ENCODE measurements at regions not wholly inside any gene's neighbourhood (a gene's known extent, or its start where the extent isn't known, plus 50 kb on each side); places are given as distances from the start of the nearest gene placed in this dataset.
"Not testable (repeated sequence)": the region's sequence is repeated elsewhere in the genome, so short reads cannot be mapped to it uniquely, and the experiment has no call there.

DNA sequence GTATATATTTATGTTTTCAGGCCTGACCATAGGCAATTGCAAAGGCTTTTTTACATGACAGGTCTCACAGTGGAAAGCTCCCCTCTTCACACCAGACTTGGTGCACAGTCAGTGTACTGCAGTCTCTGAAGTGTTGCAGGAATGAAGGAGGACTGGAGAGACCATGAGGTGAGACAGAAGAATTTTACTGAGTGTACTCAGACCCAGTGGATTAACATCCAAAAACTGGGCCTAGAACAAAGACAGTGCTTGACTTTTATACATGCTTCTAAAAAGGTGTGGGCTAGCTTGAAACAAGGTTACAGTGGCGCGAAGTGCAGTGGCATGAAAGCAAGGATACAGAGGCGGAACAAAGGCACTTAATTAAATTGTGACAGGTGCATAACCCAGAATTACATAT, 822.9 kb downstream of the RAPGEF2 start:
- Mint-ChIP-seq H3K36me3 (ENCODE audit: insufficient read depth, unreplicated experiment) (no peaks in the 10 kb centered on the region), H3K27me3 (ENCODE audit: insufficient read depth, unreplicated experiment) (no peaks in the 10 kb centered on the region), H3K27ac (ENCODE audit: unreplicated experiment) (no peak overlapping the region), H3K4me1 (ENCODE audit: low read depth, unreplicated experiment) (no peaks in the 10 kb centered on the region), H3K4me3 (ENCODE audit: unreplicated experiment) (no peak overlapping the region), H3K9me3 (ENCODE audit: unreplicated experiment) (peaks cover 15% of the 10 kb centered on the region)
- BruUV-seq (replicated peaks): no TSS peak
- no peaks in the 10 kb centered on the region for H3K36me3 ChIP-seq (ENCODE audit: control insufficient read depth, insufficient read depth, low read length)
- no peak overlapping the region for H3K4me3 ChIP-seq (ENCODE audit: low read depth, low read length)
- H3K27me3 ChIP-seq (replicated peaks; ENCODE audit: control insufficient read depth, insufficient read depth, low read length): no peaks in the 10 kb centered on the region
- POLR2A ChIA-PET: no interaction called here
- no peaks in the 10 kb centered on the region for H3K4me1 ChIP-seq
- TF ChIP-seq, protein P1, sequence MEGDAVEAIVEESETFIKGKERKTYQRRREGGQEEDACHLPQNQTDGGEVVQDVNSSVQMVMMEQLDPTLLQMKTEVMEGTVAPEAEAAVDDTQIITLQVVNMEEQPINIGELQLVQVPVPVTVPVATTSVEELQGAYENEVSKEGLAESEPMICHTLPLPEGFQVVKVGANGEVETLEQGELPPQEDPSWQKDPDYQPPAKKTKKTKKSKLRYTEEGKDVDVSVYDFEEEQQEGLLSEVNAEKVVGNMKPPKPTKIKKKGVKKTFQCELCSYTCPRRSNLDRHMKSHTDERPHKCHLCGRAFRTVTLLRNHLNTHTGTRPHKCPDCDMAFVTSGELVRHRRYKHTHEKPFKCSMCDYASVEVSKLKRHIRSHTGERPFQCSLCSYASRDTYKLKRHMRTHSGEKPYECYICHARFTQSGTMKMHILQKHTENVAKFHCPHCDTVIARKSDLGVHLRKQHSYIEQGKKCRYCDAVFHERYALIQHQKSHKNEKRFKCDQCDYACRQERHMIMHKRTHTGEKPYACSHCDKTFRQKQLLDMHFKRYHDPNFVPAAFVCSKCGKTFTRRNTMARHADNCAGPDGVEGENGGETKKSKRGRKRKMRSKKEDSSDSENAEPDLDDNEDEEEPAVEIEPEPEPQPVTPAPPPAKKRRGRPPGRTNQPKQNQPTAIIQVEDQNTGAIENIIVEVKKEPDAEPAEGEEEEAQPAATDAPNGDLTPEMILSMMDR (IDR thresholded peaks at IDR 0.05; ENCODE audit: insufficient read depth in 1 of 2, low read depth in 1 of 2, low read length in 1 of 2, severe bottlenecking in 1 of 2, unreplicated experiment in 1 of 2): no peak
- DNase-seq: no peak
- intact Hi-C loops (cut with micrococcal nuclease; ENCODE audit: unreplicated experiment): no loop called here
- H3K9me3 ChIP-seq: peaks cover 11% of the 10 kb centered on the region
- CTCF ChIA-PET: no interaction called here

DNA sequence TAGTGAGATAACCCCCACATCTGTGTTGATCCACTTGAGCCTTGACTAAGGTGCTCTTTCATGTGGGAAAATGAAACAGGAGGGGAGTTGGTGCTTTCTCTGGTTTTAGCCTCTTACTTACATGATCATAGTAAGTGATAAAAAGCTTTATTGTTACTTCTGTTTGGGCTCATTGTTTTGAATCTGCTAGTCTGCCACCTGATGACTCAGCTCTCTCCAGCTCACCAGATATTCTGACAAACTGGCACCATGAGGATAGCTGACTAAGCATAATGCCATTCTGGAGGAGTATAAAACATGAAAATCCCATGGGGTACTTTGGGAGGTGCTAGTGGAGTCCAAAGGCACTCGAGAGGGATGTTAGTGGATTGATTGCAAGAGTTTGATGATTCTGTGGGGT, 824.0 kb downstream of the RAPGEF2 start:
- H3K27me3 Mint-ChIP-seq (ENCODE audit: insufficient read depth, unreplicated experiment): no peaks in the 10 kb centered on the region
- POLR2A ChIA-PET: no interaction called here
- Histone ChIP-seq H3K4me3 (ENCODE audit: low read depth, low read length) (no peak overlapping the region), H3K4me1 (no peaks in the 10 kb centered on the region), H3K27me3 (replicated peaks; ENCODE audit: control insufficient read depth, insufficient read depth, low read length) (no peaks in the 10 kb centered on the region), H3K36me3 (ENCODE audit: control insufficient read depth, insufficient read depth, low read length) (no peaks in the 10 kb centered on the region), H3K9me3 (peaks cover 11% of the 10 kb centered on the region)
- H3K27ac Mint-ChIP-seq (ENCODE audit: unreplicated experiment): no peak overlapping the region
- peaks cover 15% of the 10 kb centered on the region for H3K9me3 Mint-ChIP-seq (ENCODE audit: unreplicated experiment)
- CTCF ChIA-PET: no interaction called here
- H3K4me1 Mint-ChIP-seq (ENCODE audit: low read depth, unreplicated experiment): no peaks in the 10 kb centered on the region
- intact Hi-C loops (cut with micrococcal nuclease; ENCODE audit: unreplicated experiment): no loop called here
- no peaks in the 10 kb centered on the region for H3K36me3 Mint-ChIP-seq (ENCODE audit: insufficient read depth, unreplicated experiment)
- no peak overlapping the region for H3K4me3 Mint-ChIP-seq (ENCODE audit: unreplicated experiment)
- TF ChIP-seq, protein P1 (IDR thresholded peaks at IDR 0.05; ENCODE audit: insufficient read depth in 1 of 2, low read depth in 1 of 2, low read length in 1 of 2, severe bottlenecking in 1 of 2, unreplicated experiment in 1 of 2): no peak
- no peak for DNase-seq
- BruUV-seq (replicated peaks): no TSS peak

DNA sequence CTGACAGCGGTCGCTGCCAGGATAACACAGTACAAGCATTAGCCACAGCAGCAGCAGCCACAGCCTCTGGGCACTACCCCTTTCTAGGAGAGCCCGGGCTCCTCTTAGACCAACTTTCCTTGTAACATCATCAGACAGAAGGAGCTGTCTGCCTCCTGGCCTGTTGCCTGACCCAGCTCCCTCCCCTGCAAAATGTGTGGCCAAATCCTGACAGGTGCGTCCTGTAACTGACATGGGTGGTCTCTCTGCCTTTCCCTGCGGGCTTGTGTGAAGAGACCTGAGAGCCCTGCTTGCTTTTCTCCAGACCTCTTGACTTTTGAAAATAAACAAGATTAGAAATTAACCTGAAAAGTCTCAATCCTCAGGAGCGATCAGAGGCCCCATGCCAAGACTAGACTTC, 824.9 kb downstream of the RAPGEF2 start:
- POLR2A ChIA-PET: no interaction called here
- no TSS peak for BruUV-seq (replicated peaks)
- Histone ChIP-seq H3K27me3 (replicated peaks; ENCODE audit: control insufficient read depth, insufficient read depth, low read length) (no peaks in the 10 kb centered on the region), H3K9me3 (peaks cover 11% of the 10 kb centered on the region), H3K36me3 (ENCODE audit: control insufficient read depth, insufficient read depth, low read length) (no peaks in the 10 kb centered on the region), H3K4me1 (no peaks in the 10 kb centered on the region), H3K4me3 (ENCODE audit: low read depth, low read length) (no peak overlapping the region)
- Mint-ChIP-seq H3K27me3 (ENCODE audit: insufficient read depth, unreplicated experiment) (no peaks in the 10 kb centered on the region), H3K4me1 (ENCODE audit: low read depth, unreplicated experiment) (no peaks in the 10 kb centered on the region), H3K9me3 (ENCODE audit: unreplicated experiment) (peaks cover 15% of the 10 kb centered on the region), H3K36me3 (ENCODE audit: insufficient read depth, unreplicated experiment) (no peaks in the 10 kb centered on the region), H3K27ac (ENCODE audit: unreplicated experiment) (no peak overlapping the region), H3K4me3 (ENCODE audit: unreplicated experiment) (no peak overlapping the region)
- no peak for DNase-seq
- intact Hi-C loops (cut with micrococcal nuclease; ENCODE audit: unreplicated experiment): no loop called here
- TF ChIP-seq, protein P1 (IDR thresholded peaks at IDR 0.05; ENCODE audit: insufficient read depth in 1 of 2, low read depth in 1 of 2, low read length in 1 of 2, severe bottlenecking in 1 of 2, unreplicated experiment in 1 of 2): no peak
- CTCF ChIA-PET: no interaction called here

DNA sequence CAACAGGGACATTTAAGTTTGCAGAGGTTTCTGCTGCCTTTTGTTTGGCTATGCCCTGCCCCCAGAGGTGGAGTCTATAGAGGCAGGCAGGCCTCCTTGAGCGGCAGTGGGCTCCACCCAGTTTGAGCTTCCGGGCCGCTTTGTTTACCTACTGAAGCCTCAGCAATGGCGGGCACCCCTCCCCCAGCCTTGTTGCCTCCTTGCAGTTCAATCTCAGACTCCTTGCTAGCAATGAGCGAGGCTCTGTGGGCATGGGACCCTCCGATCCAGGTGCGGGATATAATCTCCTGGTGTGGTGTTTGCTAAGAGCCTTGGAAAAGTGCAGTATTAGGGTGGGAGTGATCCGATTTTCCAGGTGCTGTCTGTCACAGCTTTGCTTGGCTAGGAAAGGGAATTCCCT, 831.7 kb downstream of the RAPGEF2 start:
- BruUV-seq (replicated peaks); H3K36me3 Mint-ChIP-seq (ENCODE audit: insufficient read depth, unreplicated experiment); H3K4me1 ChIP-seq; H3K27me3 ChIP-seq (replicated peaks; ENCODE audit: control insufficient read depth, insufficient read depth, low read length); H3K36me3 ChIP-seq (ENCODE audit: control insufficient read depth, insufficient read depth, low read length); H3K4me3 Mint-ChIP-seq (ENCODE audit: unreplicated experiment); H3K27me3 Mint-ChIP-seq (ENCODE audit: insufficient read depth, unreplicated experiment); H3K4me1 Mint-ChIP-seq (ENCODE audit: low read depth, unreplicated experiment); H3K4me3 ChIP-seq (ENCODE audit: low read depth, low read length); CTCF ChIA-PET; H3K27ac Mint-ChIP-seq (ENCODE audit: unreplicated experiment); intact Hi-C loops (cut with micrococcal nuclease; ENCODE audit: unreplicated experiment); H3K9me3 ChIP-seq; POLR2A ChIA-PET; DNase-seq: not testable (repeated sequence)
- H3K9me3 Mint-ChIP-seq (ENCODE audit: unreplicated experiment): peaks cover 19% of the 10 kb centered on the region

All from Caco-2 (cell line).